ENCODE measurements at regions not wholly inside any gene's neighbourhood (a gene's known extent, or its start where the extent isn't known, plus 50 kb on each side); places are given as distances from the start of the nearest gene placed in this dataset.
"Not testable (repeated sequence)": the region's sequence is repeated elsewhere in the genome, so short reads cannot be mapped to it uniquely, and the experiment has no call there.

DNA sequence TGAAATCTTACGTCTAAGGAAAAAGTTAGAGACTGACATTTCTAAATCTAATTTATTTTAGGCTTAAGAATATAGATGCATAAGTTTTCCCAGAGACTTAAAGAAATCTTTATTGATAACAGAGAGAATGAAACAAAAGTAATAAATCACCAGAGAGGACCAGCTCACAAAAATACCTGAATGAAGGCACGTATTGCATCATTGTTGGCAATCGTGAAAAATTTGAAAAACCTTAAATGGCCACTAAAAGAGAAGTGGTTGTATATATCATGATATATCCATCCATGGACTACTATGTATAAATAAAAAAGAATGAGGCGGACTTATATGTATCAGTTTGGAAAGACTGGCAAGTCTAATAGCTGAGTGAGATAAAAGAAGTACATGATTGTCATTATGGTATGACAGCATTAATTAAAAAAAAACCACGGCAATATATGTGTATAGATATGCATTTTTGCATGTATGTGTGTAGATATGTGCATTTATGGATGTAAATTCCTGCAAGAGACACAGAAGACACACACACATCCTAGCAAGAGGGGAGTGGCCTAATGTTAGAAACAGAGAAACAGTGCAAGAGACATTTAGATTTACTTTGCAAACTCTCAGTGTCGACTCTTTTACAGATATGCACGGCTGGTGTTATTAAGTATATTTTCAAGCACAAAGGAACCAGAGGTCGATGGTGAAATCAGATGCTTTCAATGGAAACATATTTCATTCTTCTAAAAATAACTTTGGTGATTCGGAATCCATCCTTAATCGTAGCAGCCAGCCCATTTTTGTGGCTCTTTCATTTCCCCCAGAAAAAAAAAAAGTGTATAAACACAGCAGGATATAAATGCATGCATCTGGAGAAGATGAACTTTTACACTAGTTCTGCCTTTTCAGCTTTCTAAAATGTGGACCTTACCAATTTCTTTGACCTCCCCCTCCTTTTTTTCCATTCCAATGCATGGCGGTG lies 156.1 kb upstream of the SALL4 start:
- DNase-seq (ENCODE audit: low spot score): no peak

GRCh38 chr20:51955756-51956155 lies 153.4 kb upstream of the SALL4 start:
- no peak for DNase-seq (ENCODE audit: low spot score)

GRCh38 chr20:51953731-51954340 lies 151.5 kb upstream of the SALL4 start:
- no peak for DNase-seq (ENCODE audit: low spot score)

- DNase-seq (ENCODE audit: low spot score): no peak
These were observed 148.6 kb upstream of the SALL4 start for GRCh38 chr20:51950926-51951325.

- DNase-seq (ENCODE audit: low spot score): no peak
These were observed 144.3 kb upstream of the SALL4 start for GRCh38 chr20:51946586-51946985.

DNA sequence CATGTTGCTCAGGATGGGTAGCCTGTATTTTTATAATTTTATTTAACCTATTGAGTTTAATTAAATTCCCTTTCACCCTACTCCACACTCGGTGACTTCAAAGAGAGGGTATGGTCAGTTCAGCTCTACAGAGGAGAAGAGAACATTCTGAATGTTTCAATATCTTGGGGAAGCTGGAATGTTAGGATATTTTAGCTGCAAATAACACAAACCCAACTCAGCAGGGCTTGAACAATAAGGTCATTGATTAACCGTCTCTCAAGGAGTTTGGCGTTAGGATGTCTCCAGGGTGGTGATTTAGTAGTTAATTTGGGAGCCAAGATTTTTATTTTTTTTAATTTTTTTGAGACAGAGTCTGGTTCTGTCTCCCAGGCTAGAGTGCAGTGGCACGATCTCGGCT lies 143.6 kb upstream of the SALL4 start:
- DNase-seq (ENCODE audit: low spot score): no peak

DNA sequence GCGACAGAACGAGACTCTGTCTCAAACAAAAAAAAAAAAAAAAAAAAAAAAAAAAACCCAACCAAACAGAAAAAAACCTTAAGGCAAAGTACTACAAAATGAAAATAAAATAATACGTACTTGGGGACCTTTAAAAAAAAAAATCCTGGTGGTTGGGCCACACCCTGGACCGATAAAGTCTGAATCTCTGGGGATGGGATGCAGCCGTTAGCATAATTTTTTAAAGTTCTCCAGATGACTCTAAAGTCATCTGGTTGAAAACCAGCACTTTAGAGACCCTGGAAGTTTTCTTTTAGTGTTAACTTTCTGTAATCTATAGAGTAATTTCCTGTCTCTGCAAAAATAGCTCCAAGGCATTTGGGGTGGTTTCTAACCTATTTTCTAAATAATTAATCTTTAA lies 142.9 kb upstream of the SALL4 start:
- no peak for DNase-seq (ENCODE audit: low spot score)

DNA sequence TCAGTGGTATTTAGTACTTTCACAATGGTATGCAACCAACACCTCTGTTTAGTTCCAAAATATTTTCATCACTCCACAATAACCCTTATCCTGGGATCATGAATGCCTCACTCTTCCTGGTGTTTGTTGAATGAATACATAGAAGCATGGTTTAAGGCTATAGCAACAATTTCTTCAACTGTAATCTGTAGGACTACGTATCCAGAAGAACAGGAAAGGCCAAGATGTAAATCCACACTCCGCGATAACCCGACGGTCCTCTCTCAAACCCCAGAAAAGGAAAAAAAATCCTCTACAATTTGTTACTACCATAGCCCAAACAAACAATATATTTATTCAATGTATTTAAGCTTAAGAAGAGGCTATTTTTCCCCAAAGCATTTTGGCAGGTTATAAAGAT lies 141.4 kb upstream of the SALL4 start:
- DNase-seq (ENCODE audit: low spot score): no peak

DNA sequence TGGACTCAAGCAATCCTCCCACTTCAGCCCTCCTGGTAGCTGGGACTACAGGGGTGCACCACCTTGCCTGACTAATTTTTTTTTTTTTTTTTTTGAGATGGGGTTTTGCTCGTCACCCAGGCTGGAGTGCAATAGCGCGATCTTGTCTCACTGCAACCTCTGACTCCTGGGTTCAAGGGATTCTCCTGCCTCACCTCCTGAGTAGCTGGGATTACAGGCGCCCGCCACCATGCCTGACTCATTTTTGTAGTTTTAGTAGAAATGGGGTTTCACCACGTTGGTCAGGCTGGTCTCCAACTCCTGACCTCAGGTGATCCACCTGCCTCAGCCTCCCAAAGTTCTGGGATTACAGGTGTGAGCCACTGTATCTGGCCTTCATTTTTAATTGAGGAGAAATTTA lies 141.0 kb upstream of the SALL4 start:
- DNase-seq (ENCODE audit: low spot score): not testable (repeated sequence)

- no peak for DNase-seq (ENCODE audit: low spot score)
These were observed 139.2 kb upstream of the SALL4 start for GRCh38 chr20:51941503-51941902.

DNA sequence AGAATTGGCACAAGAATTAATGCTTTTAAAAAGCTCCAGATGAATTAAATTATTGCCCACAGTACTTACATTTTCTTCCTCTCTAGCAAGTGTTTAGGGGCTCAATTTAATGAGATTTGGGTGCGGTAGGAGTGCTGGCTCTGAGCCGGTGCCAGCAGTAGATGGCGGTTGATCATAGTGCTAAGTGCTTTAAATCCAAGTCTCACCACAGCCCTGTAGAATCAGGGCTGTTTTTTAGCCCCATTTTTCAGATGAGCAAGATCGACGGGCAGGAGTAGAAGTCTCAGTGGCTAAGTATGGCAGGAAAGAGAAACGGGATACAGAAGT lies 136.9 kb upstream of the SALL4 start:
- DNase-seq (ENCODE audit: low spot score): no peak

DNA sequence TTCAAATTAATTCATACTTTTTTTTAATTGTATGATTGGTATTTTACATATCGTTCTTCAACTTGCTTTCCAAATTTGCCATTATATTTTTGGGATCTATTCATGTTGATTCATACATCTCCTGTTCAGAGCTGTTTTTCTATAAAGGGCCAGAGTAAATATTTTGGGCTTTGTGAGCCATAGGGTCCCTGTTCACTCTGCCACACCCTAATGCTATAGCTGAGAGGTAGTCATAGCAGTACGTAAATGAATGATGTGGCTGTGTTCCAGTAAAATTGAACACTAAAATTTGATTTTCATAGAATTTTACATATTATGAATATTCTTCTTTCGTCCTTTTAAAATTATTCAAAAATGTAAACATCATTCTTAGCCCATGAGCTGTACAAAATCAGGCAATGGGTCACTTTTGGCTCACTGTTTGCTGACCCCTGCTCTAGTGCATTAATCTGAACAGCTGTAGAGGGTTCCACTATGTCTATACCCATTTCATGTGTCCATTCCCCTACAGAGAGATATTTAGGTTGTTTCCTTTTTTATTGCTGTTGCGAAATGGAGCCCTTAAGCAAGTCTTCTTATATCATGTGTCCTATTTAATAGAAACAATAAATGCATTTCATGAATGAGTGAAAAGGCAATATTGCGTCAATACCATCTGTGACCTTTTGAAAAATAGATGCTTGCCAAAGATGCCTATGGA lies 136.4 kb upstream of the SALL4 start:
- no peak for DNase-seq (ENCODE audit: low spot score)

DNA sequence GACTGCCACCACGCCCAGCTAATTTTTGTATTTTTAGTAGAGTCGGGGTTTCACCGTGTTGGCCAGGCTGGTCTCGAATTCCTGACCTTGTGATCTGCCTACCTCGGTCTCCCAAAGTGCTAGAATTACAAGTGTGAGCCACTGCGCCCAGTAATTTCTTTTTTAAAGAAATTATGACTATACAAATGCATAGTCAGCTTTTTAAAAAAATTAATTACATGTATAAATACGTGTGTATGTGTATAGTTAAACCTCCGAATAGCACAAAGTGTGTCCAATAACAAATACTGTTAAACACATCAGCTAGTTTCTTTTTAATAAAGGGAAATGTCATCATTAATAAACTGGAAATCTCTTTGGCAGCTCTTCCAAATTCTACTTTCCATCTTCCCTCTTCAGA lies 135.5 kb upstream of the SALL4 start:
- DNase-seq (ENCODE audit: low spot score): no peak

DNA sequence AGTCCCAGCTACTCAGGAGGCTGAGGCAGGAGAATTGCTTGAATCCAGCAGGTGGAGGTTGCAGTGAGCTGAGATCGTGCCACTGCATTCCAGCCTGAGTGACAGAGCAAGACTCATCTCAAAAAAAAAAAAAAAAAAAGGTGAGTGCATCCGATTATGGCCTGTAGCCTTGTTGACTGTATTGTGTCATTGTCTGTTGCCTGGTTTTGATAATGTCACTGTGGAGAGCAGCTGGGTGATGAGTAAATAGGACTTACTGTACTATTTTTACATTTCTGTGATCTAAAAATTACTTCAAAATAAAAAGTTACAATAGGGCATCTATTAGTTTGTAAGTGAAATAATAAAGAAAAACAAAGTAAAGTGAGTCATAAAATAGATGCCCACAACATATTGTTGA lies 134.1 kb upstream of the SALL4 start:
- DNase-seq (ENCODE audit: low spot score): peak; percentile 25

GRCh38 chr20:51935003-51935358 lies 132.7 kb upstream of the SALL4 start:
- DNase-seq (ENCODE audit: low spot score): no peak

DNA sequence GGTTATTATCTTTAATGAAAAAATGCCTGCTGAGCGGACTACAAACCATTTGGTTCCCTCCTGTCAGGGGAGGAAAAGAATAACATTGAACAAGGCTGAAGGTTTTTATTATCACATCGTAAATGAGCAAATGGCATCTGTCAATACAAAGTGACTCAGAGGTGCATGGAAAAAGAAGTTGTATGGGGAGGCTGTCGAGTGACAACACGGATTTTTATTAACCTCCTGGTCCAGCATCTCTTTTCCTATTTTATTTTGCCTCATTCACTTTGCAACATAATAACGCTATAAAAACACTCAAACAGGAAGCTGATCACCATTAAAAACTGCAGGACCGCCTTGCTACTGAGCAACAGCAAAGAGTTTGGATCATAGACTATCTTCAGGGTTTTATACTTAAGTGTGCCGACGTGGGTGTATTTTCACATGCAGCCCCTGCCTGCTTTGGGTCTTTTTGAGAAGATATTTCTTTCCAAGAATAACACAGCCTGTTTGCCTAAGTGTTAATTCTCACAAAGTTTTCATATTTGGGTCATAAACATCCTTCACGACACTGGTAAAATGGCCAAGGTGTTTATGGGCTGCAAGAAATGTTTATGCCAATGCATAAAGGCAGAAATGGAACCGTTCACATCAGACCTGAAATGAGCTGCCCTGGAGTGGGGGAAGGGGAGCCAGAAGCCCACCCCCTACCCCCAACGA lies 132.1 kb upstream of the SALL4 start:
- no peak for DNase-seq (ENCODE audit: low spot score)

- no peak for DNase-seq (ENCODE audit: low spot score)
These were observed 129.1 kb upstream of the SALL4 start for GRCh38 chr20:51931371-51931781.

DNA sequence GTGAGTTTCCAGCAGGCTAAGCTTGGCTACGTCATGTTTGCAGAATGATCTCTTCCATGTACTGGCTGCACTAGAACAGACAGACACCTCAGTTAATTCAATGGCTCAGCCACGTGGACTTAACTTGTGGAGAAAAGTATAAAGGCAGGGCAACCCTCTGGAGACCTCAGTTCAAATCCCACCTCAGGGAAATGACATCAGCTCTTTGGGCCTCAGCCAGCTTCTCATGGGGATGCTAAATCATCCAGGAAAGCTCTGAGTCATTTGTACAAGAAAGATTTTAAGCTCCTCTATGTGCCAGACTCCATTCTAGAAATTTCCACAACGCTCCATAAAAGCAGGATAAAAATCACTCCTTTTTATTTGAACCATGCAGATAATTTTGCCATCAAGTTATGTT lies 128.5 kb upstream of the SALL4 start:
- peak; percentile 72 for DNase-seq (ENCODE audit: low spot score)

GRCh38 chr20:51928931-51929330 lies 126.6 kb upstream of the SALL4 start:
- peak; percentile 14 for DNase-seq (ENCODE audit: low spot score)

- DNase-seq (ENCODE audit: low spot score): not testable (repeated sequence)
These were observed 125.6 kb upstream of the SALL4 start for GRCh38 chr20:51927970-51928369.

DNA sequence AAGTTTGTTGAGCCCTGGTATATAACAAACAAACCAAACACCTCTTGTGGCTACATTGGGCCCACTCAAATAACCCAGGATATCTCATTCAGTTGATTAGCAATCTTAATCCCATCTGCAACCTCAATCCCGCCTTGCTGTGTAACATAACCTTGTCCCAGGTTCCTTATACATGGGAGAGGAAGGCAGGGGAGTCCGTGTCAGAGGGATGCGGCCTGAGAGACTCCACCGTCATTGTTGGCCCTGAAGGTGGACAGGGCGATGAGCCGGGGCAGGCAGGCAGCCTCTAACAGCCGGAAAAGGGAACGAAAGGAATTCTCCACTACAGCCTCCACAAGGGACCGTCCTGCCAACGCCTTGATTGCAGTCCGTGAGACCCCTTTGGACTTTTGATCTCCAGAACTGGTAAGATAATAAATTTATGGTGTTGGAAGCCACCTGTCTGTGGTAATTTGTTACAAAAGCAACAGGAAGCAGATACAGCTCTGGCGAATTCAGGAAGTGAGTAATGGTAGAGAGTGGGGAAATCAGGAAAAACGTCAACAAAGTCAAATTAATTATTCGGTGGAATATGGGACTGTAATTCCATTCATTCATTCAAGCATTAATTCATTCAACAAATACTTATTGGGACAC lies 124.5 kb upstream of the SALL4 start:
- DNase-seq (ENCODE audit: low spot score): no peak

- no peak for DNase-seq (ENCODE audit: low spot score)
These were observed 122.2 kb upstream of the SALL4 start for GRCh38 chr20:51924509-51924908.
